ENCODE measurements at regions not wholly inside any gene's neighbourhood (a gene's known extent, or its start where the extent isn't known, plus 50 kb on each side); places are given as distances from the start of the nearest gene placed in this dataset.

- TF ChIP-seq, protein P1, sequence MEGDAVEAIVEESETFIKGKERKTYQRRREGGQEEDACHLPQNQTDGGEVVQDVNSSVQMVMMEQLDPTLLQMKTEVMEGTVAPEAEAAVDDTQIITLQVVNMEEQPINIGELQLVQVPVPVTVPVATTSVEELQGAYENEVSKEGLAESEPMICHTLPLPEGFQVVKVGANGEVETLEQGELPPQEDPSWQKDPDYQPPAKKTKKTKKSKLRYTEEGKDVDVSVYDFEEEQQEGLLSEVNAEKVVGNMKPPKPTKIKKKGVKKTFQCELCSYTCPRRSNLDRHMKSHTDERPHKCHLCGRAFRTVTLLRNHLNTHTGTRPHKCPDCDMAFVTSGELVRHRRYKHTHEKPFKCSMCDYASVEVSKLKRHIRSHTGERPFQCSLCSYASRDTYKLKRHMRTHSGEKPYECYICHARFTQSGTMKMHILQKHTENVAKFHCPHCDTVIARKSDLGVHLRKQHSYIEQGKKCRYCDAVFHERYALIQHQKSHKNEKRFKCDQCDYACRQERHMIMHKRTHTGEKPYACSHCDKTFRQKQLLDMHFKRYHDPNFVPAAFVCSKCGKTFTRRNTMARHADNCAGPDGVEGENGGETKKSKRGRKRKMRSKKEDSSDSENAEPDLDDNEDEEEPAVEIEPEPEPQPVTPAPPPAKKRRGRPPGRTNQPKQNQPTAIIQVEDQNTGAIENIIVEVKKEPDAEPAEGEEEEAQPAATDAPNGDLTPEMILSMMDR (IDR thresholded peaks at IDR 0.05), result no peak
- no peak for TF ChIP-seq ZNF263 (CRISPR knock-in tag; IDR thresholded peaks at IDR 0.05; ENCODE audit: low read depth)
- no peak for TF ChIP-seq NR2C2 (CRISPR knock-in tag; IDR thresholded peaks at IDR 0.05)
- no peak for TF ChIP-seq JUN (CRISPR knock-in tag; IDR thresholded peaks at IDR 0.05)
- no peak for TF ChIP-seq GTF2I (CRISPR knock-in tag; conservative IDR thresholded peaks at IDR 0.05)
- TF ChIP-seq, protein P2, sequence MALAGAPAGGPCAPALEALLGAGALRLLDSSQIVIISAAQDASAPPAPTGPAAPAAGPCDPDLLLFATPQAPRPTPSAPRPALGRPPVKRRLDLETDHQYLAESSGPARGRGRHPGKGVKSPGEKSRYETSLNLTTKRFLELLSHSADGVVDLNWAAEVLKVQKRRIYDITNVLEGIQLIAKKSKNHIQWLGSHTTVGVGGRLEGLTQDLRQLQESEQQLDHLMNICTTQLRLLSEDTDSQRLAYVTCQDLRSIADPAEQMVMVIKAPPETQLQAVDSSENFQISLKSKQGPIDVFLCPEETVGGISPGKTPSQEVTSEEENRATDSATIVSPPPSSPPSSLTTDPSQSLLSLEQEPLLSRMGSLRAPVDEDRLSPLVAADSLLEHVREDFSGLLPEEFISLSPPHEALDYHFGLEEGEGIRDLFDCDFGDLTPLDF (CRISPR knock-in tag; IDR thresholded peaks at IDR 0.05), result no peak
- TF ChIP-seq, protein P3, sequence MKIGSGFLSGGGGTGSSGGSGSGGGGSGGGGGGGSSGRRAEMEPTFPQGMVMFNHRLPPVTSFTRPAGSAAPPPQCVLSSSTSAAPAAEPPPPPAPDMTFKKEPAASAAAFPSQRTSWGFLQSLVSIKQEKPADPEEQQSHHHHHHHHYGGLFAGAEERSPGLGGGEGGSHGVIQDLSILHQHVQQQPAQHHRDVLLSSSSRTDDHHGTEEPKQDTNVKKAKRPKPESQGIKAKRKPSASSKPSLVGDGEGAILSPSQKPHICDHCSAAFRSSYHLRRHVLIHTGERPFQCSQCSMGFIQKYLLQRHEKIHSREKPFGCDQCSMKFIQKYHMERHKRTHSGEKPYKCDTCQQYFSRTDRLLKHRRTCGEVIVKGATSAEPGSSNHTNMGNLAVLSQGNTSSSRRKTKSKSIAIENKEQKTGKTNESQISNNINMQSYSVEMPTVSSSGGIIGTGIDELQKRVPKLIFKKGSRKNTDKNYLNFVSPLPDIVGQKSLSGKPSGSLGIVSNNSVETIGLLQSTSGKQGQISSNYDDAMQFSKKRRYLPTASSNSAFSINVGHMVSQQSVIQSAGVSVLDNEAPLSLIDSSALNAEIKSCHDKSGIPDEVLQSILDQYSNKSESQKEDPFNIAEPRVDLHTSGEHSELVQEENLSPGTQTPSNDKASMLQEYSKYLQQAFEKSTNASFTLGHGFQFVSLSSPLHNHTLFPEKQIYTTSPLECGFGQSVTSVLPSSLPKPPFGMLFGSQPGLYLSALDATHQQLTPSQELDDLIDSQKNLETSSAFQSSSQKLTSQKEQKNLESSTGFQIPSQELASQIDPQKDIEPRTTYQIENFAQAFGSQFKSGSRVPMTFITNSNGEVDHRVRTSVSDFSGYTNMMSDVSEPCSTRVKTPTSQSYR (CRISPR knock-in tag; IDR thresholded peaks at IDR 0.05), result no peak
- TF ChIP-seq ZMAT4 (CRISPR knock-in tag; IDR thresholded peaks at IDR 0.05), result no peak
- no peak for TF ChIP-seq ESRRA (CRISPR knock-in tag; IDR thresholded peaks at IDR 0.05; ENCODE audit: borderline replicate concordance)
- TF ChIP-seq USF1 (CRISPR knock-in tag; IDR thresholded peaks at IDR 0.05), result no peak
- no peak for TF ChIP-seq MAX (CRISPR knock-in tag; IDR thresholded peaks at IDR 0.05)
- no peak for TF ChIP-seq NFYB (CRISPR knock-in tag; conservative IDR thresholded peaks at IDR 0.05; ENCODE audit: low read depth)
- TF ChIP-seq, protein P4, sequence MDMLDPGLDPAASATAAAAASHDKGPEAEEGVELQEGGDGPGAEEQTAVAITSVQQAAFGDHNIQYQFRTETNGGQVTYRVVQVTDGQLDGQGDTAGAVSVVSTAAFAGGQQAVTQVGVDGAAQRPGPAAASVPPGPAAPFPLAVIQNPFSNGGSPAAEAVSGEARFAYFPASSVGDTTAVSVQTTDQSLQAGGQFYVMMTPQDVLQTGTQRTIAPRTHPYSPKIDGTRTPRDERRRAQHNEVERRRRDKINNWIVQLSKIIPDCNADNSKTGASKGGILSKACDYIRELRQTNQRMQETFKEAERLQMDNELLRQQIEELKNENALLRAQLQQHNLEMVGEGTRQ (CRISPR knock-in tag; IDR thresholded peaks at IDR 0.05), result no peak
Observed at GRCh38 chr13:33372251-33372919, 86.8 kb upstream of the STARD13 start.
